ENCODE measurements at regions not wholly inside any gene's neighbourhood (a gene's known extent, or its start where the extent isn't known, plus 50 kb on each side); places are given as distances from the start of the nearest gene placed in this dataset.

DNA sequence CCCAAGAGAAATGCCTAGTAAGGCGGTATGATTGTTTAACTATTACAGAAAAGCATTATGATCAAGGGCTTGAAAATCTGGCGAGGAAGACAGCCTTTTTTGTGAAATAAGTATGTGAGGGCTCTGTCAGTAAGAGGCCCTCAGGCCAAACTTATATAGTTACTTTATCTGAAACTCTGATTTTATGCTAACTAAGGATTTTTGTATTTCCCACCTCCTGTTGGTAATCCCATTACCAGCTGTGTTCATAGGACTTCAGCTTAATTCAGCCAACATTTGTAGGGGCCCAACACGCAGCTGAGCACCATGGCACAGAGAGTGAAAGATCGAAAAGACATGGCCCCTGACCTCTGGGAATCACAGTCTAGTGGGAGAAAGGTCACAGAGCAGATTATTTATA is 318.3 kb upstream of the WWC1 start:
- in situ Hi-C loops (cut with MboI; ENCODE audit: low pct_ligation_motif_present in 1 of 4, low pct_unique_long_range_greater_than_20kb in 1 of 4, low sequenced_read_pairs in 3 of 4) = no loop called here
- H3K9me3 ChIP-seq = no peaks in the 10 kb centered on the region
- intact Hi-C loops (cut with DNase I; ENCODE audit: low total_unique reads) = no loop called here
- 50 to 90% methylated on average over 2 to 4 of the region's 4 CpGs for WGBS, 2 donors (ENCODE audit: low coverage in 1 of 2)
- TF ChIP-seq, protein P1, sequence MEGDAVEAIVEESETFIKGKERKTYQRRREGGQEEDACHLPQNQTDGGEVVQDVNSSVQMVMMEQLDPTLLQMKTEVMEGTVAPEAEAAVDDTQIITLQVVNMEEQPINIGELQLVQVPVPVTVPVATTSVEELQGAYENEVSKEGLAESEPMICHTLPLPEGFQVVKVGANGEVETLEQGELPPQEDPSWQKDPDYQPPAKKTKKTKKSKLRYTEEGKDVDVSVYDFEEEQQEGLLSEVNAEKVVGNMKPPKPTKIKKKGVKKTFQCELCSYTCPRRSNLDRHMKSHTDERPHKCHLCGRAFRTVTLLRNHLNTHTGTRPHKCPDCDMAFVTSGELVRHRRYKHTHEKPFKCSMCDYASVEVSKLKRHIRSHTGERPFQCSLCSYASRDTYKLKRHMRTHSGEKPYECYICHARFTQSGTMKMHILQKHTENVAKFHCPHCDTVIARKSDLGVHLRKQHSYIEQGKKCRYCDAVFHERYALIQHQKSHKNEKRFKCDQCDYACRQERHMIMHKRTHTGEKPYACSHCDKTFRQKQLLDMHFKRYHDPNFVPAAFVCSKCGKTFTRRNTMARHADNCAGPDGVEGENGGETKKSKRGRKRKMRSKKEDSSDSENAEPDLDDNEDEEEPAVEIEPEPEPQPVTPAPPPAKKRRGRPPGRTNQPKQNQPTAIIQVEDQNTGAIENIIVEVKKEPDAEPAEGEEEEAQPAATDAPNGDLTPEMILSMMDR (IDR thresholded peaks at IDR 0.05) = no peak
- TF ChIP-seq POLR2AphosphoS5 (IDR thresholded peaks at IDR 0.05) (no peak), POLR2A (IDR thresholded peaks at IDR 0.05) (no peak), EP300 (IDR thresholded peaks at IDR 0.05; ENCODE audit: low read depth) (no peak)
- no peaks in the 10 kb centered on the region for H3K4me1 ChIP-seq
- H3K4me3 ChIP-seq = no peak overlapping the region
- H3K27ac ChIP-seq = no peak overlapping the region
- DNase-seq = no peak
- no peaks in the 10 kb centered on the region for H3K36me3 ChIP-seq
- H3K27me3 ChIP-seq = no peaks in the 10 kb centered on the region

DNA sequence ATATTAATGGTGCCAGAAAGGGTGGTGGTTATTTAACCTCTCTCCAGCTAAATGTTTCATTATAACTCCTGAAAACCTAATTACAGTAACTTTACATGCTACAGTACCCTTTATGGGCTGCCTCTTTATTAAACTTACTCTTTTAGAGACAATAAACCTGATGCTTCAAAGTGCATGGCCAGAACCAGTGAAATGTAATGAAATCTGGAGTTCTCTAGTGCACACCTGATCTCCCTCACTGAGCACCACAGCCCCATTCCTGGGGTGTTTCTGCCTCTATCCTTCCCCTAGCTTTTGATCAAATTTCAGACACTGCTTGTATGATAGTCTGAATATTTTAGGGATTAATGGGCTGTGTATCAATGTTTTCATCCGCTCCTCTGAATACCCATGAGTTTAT is 306.5 kb upstream of the WWC1 start:
- Histone ChIP-seq H3K27ac (no peak overlapping the region), H3K4me3 (no peak overlapping the region), H3K27me3 (no peaks in the 10 kb centered on the region), H3K4me1 (no peaks in the 10 kb centered on the region), H3K36me3 (no peaks in the 10 kb centered on the region), H3K9me3 (no peaks in the 10 kb centered on the region)
- in situ Hi-C loops (cut with MboI; ENCODE audit: low pct_ligation_motif_present in 1 of 4, low pct_unique_long_range_greater_than_20kb in 1 of 4, low sequenced_read_pairs in 3 of 4) = no loop called here
- WGBS, 2 donors (ENCODE audit: low coverage in 1 of 2) = 67 to 71% methylated on average over 1 of the region's 1 CpG
- intact Hi-C loops (cut with DNase I; ENCODE audit: low total_unique reads) = no loop called here
- TF ChIP-seq EP300 (IDR thresholded peaks at IDR 0.05; ENCODE audit: low read depth) (no peak), POLR2AphosphoS5 (IDR thresholded peaks at IDR 0.05) (no peak), POLR2A (IDR thresholded peaks at IDR 0.05) (no peak)
- TF ChIP-seq, protein P1 (IDR thresholded peaks at IDR 0.05) = no peak
- DNase-seq = no peak

DNA sequence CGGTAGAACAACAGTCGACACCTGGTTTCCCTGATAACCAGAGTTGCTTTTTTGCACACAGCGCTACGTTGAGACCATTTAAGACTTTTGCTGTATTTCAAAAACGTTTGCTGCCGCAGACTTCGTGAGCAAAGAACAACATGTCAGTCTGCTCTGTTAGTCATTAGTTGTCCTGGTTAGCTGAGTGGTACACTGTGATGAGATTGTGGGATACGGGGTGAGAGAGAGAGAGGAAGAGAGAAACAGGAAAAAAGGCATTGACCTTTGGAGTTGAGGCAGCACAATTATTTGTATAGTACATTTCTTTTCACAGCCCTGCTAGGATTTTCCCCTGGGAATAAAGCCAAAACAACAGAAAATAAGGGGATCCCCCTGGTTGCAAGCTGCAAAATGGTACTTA is 306.1 kb upstream of the WWC1 start:
- intact Hi-C loops (cut with DNase I; ENCODE audit: low total_unique reads) = no loop called here
- Histone ChIP-seq H3K27me3 (no peaks in the 10 kb centered on the region), H3K27ac (no peak overlapping the region), H3K4me3 (no peak overlapping the region), H3K36me3 (no peaks in the 10 kb centered on the region), H3K4me1 (no peaks in the 10 kb centered on the region), H3K9me3 (no peaks in the 10 kb centered on the region)
- in situ Hi-C loops (cut with MboI; ENCODE audit: low pct_ligation_motif_present in 1 of 4, low pct_unique_long_range_greater_than_20kb in 1 of 4, low sequenced_read_pairs in 3 of 4) = no loop called here
- DNase-seq = no peak
- 37 to 44% methylated on average over 8 of the region's 8 CpGs for WGBS, 2 donors (ENCODE audit: low coverage in 1 of 2)
- TF ChIP-seq POLR2AphosphoS5 (IDR thresholded peaks at IDR 0.05) = no peak
- TF ChIP-seq, protein P1 (IDR thresholded peaks at IDR 0.05) = no peak
- TF ChIP-seq POLR2A (IDR thresholded peaks at IDR 0.05) = no peak
- no peak for TF ChIP-seq EP300 (IDR thresholded peaks at IDR 0.05; ENCODE audit: low read depth)

DNA sequence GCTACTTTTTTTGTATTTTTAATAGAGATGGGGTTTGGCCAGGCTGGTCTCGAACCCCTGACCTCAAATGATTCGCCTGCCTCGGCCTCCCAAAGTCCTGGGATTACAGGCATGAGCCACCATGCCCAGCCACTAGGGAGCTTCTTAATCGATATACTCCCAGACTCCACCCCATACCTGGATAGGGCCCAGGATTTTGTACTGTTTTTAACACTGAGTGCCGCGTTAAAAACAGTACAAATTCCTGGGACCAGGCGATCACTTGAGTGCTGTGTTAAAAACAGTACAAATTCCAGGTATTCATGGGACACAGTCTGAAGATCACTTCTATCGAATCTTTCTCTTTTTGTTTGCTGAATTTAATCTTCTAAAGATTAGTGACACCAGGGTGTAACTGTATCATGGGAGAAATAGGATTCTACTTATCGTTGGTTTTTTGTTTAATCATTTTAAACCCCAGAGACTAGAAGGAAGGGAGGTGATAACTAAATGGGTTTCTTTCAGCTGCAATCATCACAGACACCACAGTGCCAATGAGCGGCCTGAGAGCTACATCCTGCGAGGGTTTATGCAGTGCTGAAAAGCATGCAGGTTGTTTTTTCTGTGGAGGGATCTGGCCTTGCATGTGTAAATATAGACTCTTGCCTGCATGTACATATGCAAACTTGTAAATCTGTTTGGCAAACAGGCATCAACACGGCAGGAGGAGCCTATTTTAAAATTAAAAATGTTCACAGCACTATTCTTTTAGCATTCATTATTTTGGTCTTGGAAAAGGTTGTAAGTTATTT is 303.8 kb upstream of the WWC1 start:
- in situ Hi-C loops (cut with MboI; ENCODE audit: low pct_ligation_motif_present in 1 of 4, low pct_unique_long_range_greater_than_20kb in 1 of 4, low sequenced_read_pairs in 3 of 4) = no loop called here
- Histone ChIP-seq H3K27me3 (no peaks in the 10 kb centered on the region), H3K4me1 (no peaks in the 10 kb centered on the region), H3K9me3 (no peaks in the 10 kb centered on the region), H3K4me3 (no peak overlapping the region), H3K36me3 (no peaks in the 10 kb centered on the region), H3K27ac (no peak overlapping the region)
- 76 to 89% methylated on average over 12 of the region's 12 CpGs for WGBS, 2 donors (ENCODE audit: low coverage in 1 of 2)
- no peak for DNase-seq
- TF ChIP-seq EP300 (IDR thresholded peaks at IDR 0.05; ENCODE audit: low read depth) (no peak), POLR2A (IDR thresholded peaks at IDR 0.05) (no peak), POLR2AphosphoS5 (IDR thresholded peaks at IDR 0.05) (no peak)
- TF ChIP-seq, protein P1 (IDR thresholded peaks at IDR 0.05) = no peak
- intact Hi-C loops (cut with DNase I; ENCODE audit: low total_unique reads) = no loop called here

Data from transverse colon (tissue), 4 donors.